ENCODE measurements at regions not wholly inside any gene's neighbourhood (a gene's known extent, or its start where the extent isn't known, plus 50 kb on each side); places are given as distances from the start of the nearest gene placed in this dataset.

- H3K4ac ChIP-seq (replicated peaks; ENCODE audit: insufficient read length, low read depth, low read length) = no peak overlapping the region
- no peak for FAIRE-seq
- no peak overlapping the region for H2BK20ac ChIP-seq (ENCODE audit: low read length)
- TF ChIP-seq HDAC2 (IDR thresholded peaks at IDR 0.05; ENCODE audit: borderline replicate concordance in 1 of 2, low read depth in 2 of 2, low read length in 2 of 2) (no peak), RAD21 (IDR thresholded peaks at IDR 0.05 in 1 of 2, conservative IDR thresholded peaks at IDR 0.05 in 1 of 2; ENCODE audit: low read depth in 2 of 2, low read length in 2 of 2) (peak; percentile 45 to 54; a peak in 3 of 4 replicates)
- no peak overlapping the region for H2BK120ac ChIP-seq (replicated peaks; ENCODE audit: low read depth, low read length)
- no peak overlapping the region for H4K8ac ChIP-seq (ENCODE audit: extremely low read depth, insufficient read depth, low read length)
- no peak overlapping the region for H3K9ac ChIP-seq (replicated peaks in 1 of 4; ENCODE audit: extremely low read depth in 1 of 4, low read depth in 3 of 4, low read length in 3 of 4)
- H4K91ac ChIP-seq (replicated peaks; ENCODE audit: insufficient read length, low read length) = no peak overlapping the region
- H4K5ac ChIP-seq (ENCODE audit: insufficient read length, low read depth, low read length) = no peak overlapping the region
- no peaks in the 10 kb centered on the region for H3K79me2 ChIP-seq (ENCODE audit: control insufficient read depth in 1 of 2, insufficient read depth in 2 of 2, low read length in 2 of 2)
- H2BK5ac ChIP-seq (ENCODE audit: low read depth, low read length) = no peak overlapping the region
- H3K4me3 ChIP-seq (ENCODE audit: extremely low read depth in 1 of 4, insufficient read depth in 2 of 4, low read depth in 3 of 4, low read length in 4 of 4) = no peak overlapping the region
- DNase-seq (ENCODE audit: low read depth in 1 of 2, low spot score in 2 of 2) = no peak
- H2BK12ac ChIP-seq (ENCODE audit: low read depth, low read length) = no peak overlapping the region
- H3K56ac ChIP-seq (replicated peaks; ENCODE audit: insufficient read length, low read depth, low read length) = no peak overlapping the region
- H3K4me1 ChIP-seq (replicated peaks in 1 of 4; ENCODE audit: control insufficient read depth in 3 of 4, insufficient read depth in 4 of 4, low read length in 3 of 4) = peaks cover 0 to 14% (median 8%) of the 10 kb centered on the region in 4 experiments; a peak in 5 of 7 replicates
- no peak overlapping the region for H2BK15ac ChIP-seq (ENCODE audit: low read length)
- H4K20me1 ChIP-seq (replicated peaks in 1 of 2; ENCODE audit: control insufficient read depth in 1 of 2, insufficient read depth in 2 of 2, low read length in 2 of 2) = no peaks in the 10 kb centered on the region
- no peak overlapping the region for H3K14ac ChIP-seq (ENCODE audit: insufficient read length)
- no peak overlapping the region for H3K18ac ChIP-seq (ENCODE audit: extremely low read depth, low read length)
- H3K36me3 ChIP-seq (ENCODE audit: control insufficient read depth in 2 of 4, insufficient read depth in 4 of 4, low read length in 3 of 4) = no peaks in the 10 kb centered on the region
- H3K27me3 ChIP-seq (replicated peaks in 1 of 4; ENCODE audit: control insufficient read depth in 3 of 4, extremely low read depth in 1 of 4, insufficient read depth in 3 of 4, low read length in 3 of 4) = peaks cover 0 to 1% (median 0%) of the 10 kb centered on the region in 4 experiments; a peak in 1 of 7 replicates
- no peak overlapping the region for H3K27ac ChIP-seq (ENCODE audit: low read depth, low read length)
- H3K9me3 ChIP-seq (ENCODE audit: insufficient read depth in 2 of 2, low read depth in 1 of 2, low read length in 1 of 2) = no peaks in the 10 kb centered on the region
- WGBS, 2 experiments (ENCODE audit: extremely low coverage in 1 of 2, insufficient coverage in 1 of 2, insufficient read length in 1 of 2, insufficient replicate concordance in 2 of 2, low coverage in 1 of 2, low lambda C conversion rate in 2 of 2, missing lambda C conversion rate in 1 of 2) = 77% methylated on average over 3 of the region's 3 CpGs; no CpG with 5 or more reads in 1 of the 2 experiments
- ChIA-PET CTCF (ENCODE audit: partially characterized antibody) (interaction anchor here (0.9 to 3.9 kb wide), 6 partner anchors 13 to 613 kb away, joined by 3 to 27 read pairs (median 6); no protein-coding TSS in a partner anchor), POLR2A (ENCODE audit: partially characterized antibody) (no interaction called here)
- no peak overlapping the region for H2AK5ac ChIP-seq (ENCODE audit: low read depth, low read length)
- H2AFZ ChIP-seq (ENCODE audit: low read length) = no peak overlapping the region
- H3K23ac ChIP-seq (ENCODE audit: insufficient read length) = no peak overlapping the region
- no peaks in the 10 kb centered on the region for H3K23me2 ChIP-seq (ENCODE audit: low read depth, low read length)
- no peaks in the 10 kb centered on the region for H3K79me1 ChIP-seq (ENCODE audit: low read depth, low read length)
- no peak overlapping the region for H3K4me2 ChIP-seq (ENCODE audit: insufficient read depth in 1 of 2, low read depth in 2 of 2, low read length in 2 of 2)
Measured at GRCh38 chr15:95284933-95285421, 1045.5 kb upstream of the NR2F2 start.

Measured in H1 (cell line).